ENCODE measurements at regions not wholly inside any gene's neighbourhood (a gene's known extent, or its start where the extent isn't known, plus 50 kb on each side); places are given as distances from the start of the nearest gene placed in this dataset.

DNA sequence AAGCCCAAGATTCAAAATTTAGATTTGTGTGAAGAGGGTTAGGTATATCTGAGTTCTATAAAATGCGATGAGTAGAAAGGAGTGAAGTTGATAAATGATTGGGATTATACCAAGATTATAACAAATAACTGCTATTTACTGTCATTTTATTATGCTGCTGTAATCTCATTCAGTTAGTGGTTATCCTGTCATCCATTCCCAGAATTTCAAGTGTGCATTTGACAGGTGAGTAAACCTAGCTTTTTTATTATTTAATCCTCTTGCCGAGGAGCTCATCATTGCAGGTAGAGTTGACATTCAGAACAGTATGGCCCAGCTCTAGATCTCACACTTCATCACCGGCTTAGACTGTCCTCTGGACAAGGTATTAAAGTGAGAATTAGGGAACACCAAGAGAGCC is 1146.2 kb downstream of the CDH11 start:
- TF ChIP-seq POLR2A (IDR thresholded peaks at IDR 0.05; ENCODE audit: extremely low read depth, insufficient read length) (no peak), CTCF (IDR thresholded peaks at IDR 0.05; ENCODE audit: low read depth, low read length) (no peak), MYC (IDR thresholded peaks at IDR 0.05; ENCODE audit: low read depth, low read length) (no peak)
